SK-N-SH treated with all-trans-retinoic acid at 6 μM for 48 hours (cell line): ENCODE measurements at regions not wholly inside any gene's neighbourhood (a gene's known extent, or its start where the extent isn't known, plus 50 kb on each side); places are given as distances from the start of the nearest gene placed in this dataset.

Experiments
- PATZ1 ChIP-seq: fragments of 250-450 bp; sonication (Bioruptor Pico); IDR thresholded peaks from 2 replicates; pipeline ENCODE4 v1.8.0; 2020; ENCODE audit warnings: mild to moderate bottlenecking, moderate library complexity, borderline replicate concordance
- PPARA ChIP-seq: fragments of 250-450 bp; sonication (Bioruptor Pico); IDR thresholded peaks from 2 replicates; pipeline ENCODE4 v1.5.0; 2020; ENCODE audit warnings: mild to moderate bottlenecking, borderline replicate concordance
- RARB ChIP-seq: fragments of 250-450 bp; sonication (Bioruptor Pico); IDR thresholded peaks from 2 replicates; pipeline ENCODE4 v1.8.0; 2021; ENCODE audit warnings: mild to moderate bottlenecking, moderate library complexity
- TSHZ2 ChIP-seq: fragments of 250-450 bp; sonication (Bioruptor Pico); IDR thresholded peaks from 2 replicates; pipeline ENCODE4 v1.5.0; 2020; ENCODE audit warnings: mild to moderate bottlenecking, moderate library complexity
- ZC3H10 ChIP-seq: fragments of 250-450 bp; sonication (Bioruptor Pico); IDR thresholded peaks from 2 replicates; pipeline ENCODE4 v1.5.1; 2021; ENCODE audit warnings: mild to moderate bottlenecking, moderate library complexity
- ZFP3 ChIP-seq: fragments of 250-450 bp; sonication (Bioruptor Pico); IDR thresholded peaks from 2 replicates; pipeline ENCODE4 v1.5.0; 2020; ENCODE audit warnings: mild to moderate bottlenecking, moderate library complexity

DNA sequence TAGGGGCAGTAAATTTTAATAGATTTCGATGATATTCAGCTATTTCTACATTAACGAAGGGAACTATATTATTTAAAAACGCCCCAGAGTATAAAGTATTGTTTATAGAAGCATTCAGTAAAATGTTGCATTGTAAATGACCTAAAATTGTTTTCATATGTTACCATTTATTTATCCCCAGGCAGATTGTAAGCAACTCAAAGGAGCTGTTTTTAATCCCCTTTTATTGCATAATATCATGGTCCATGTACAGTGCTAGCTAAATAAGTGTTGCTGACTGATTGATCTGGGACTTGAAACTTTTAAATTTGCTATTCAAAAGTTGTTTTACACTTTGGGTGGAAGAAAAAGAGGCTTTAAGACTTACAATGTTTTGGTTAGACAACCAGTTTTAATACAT, 199.0 kb upstream of the SLC38A2 start:
- no peak for TF ChIP-seq PPARA
- no peak for TF ChIP-seq PATZ1 (CRISPR knock-in tag)
- TF ChIP-seq RARB (CRISPR knock-in tag): no peak
- TF ChIP-seq ZFP3 (CRISPR knock-in tag): no peak
- no peak for TF ChIP-seq TSHZ2 (CRISPR knock-in tag)
- no peak for TF ChIP-seq ZC3H10 (CRISPR knock-in tag)
